Neural cell (in vitro differentiated cells): ENCODE measurements at regions not wholly inside any gene's neighbourhood (a gene's known extent, or its start where the extent isn't known, plus 50 kb on each side); places are given as distances from the start of the nearest gene placed in this dataset.

Experiments used
- CTCF ChIP-seq: fragments of 450-650 bp; IDR thresholded peaks from 2 replicates; pipeline ENCODE4 v1.5.1; 2014; ENCODE audit warnings: antibody characterized with exemption, mild to moderate bottlenecking, moderate library complexity; ENCODE audit not compliant: poor library complexity, severe bottlenecking
- MXI1 ChIP-seq: fragments of 450-650 bp; conservative IDR thresholded peaks from 2 replicates; pipeline ENCODE4 v1.6.1; 2014; ENCODE audit warnings: antibody characterized with exemption, mild to moderate bottlenecking; ENCODE audit not compliant: poor library complexity, severe bottlenecking
- RAD21 ChIP-seq: fragments of 450-650 bp; conservative IDR thresholded peaks from 2 replicates; pipeline ENCODE4 v1.6.1; 2014; ENCODE audit warnings: antibody characterized with exemption, mild to moderate bottlenecking, moderate library complexity

- TF ChIP-seq MXI1 (no peak), CTCF (no peak), RAD21 (no peak)
These were observed 66.1 kb upstream of the ATP1A1 start for GRCh38 chr1:116306840-116307442.
